Calu3 (cell line): ENCODE measurements at regions not wholly inside any gene's neighbourhood (a gene's known extent, or its start where the extent isn't known, plus 50 kb on each side); places are given as distances from the start of the nearest gene placed in this dataset.

ENCODE experiments used
- BruUV-seq: library from RNA; stranded (reverse); fragments of 400-500 nt; replicated peaks from 2 replicates; lab custom pipeline; 2021; lab: Mats Ljungman, UMichigan
- CTCF ChIA-PET: fragments of 300-600 bp; sonication (Branson Sonifier 250); formaldehyde crosslinking; loops from one replicate; lab custom pipeline; 2022; ENCODE audit warnings: antibody characterized with exemption; lab: Charles Lee
- DNase-seq: peaks from one replicate; pipeline ENCODE4 v3.0.0; 2022
- H3K27ac Mint-ChIP-seq: one replicate; pipeline ENCODE4 v1.8.0; 2022; ENCODE audit warnings: mixed read lengths; ENCODE audit not compliant: unreplicated experiment
- H3K27me3 Mint-ChIP-seq: one replicate; pipeline ENCODE4 v1.8.0; 2022; ENCODE audit warnings: mixed read lengths; ENCODE audit not compliant: unreplicated experiment
- H3K36me3 Mint-ChIP-seq: one replicate; pipeline ENCODE4 v1.8.0; 2022; ENCODE audit warnings: mild to moderate bottlenecking, moderate library complexity, mixed read lengths; ENCODE audit not compliant: insufficient read depth, unreplicated experiment
- H3K4me1 Mint-ChIP-seq: one replicate; pipeline ENCODE4 v1.8.0; 2022; ENCODE audit warnings: mild to moderate bottlenecking, low read depth, mixed read lengths; ENCODE audit not compliant: unreplicated experiment
- H3K4me3 Mint-ChIP-seq: one replicate; pipeline ENCODE4 v1.8.0; 2022; ENCODE audit warnings: mild to moderate bottlenecking, low read depth, moderate library complexity, mixed read lengths; ENCODE audit not compliant: unreplicated experiment
- H3K9me3 Mint-ChIP-seq: one replicate; pipeline ENCODE4 v1.8.0; 2022; ENCODE audit warnings: low read depth, mixed read lengths; ENCODE audit not compliant: unreplicated experiment
- CTCF ChIP-seq: fragments of 200-600 bp; IDR thresholded peaks from one replicate; pipeline ENCODE4 v1.8.0; 2022; ENCODE audit warnings: antibody characterized with exemption; ENCODE audit not compliant: unreplicated experiment
- intact Hi-C: fragments of 100-400 bp; cut with micrococcal nuclease; formaldehyde crosslinking; loops from one replicate; pipeline ENCODE4 v1.10.0; 2022; ENCODE audit not compliant: unreplicated experiment

GRCh38 chr10:125247576-125247975 is 87.2 kb upstream of the CTBP2 start:
- no peak overlapping the region for H3K4me3 Mint-ChIP-seq
- H3K27me3 Mint-ChIP-seq = peaks cover 25% of the 10 kb centered on the region
- no peak for DNase-seq
- H3K4me1 Mint-ChIP-seq = no peaks in the 10 kb centered on the region
- H3K27ac Mint-ChIP-seq = no peak overlapping the region
- H3K9me3 Mint-ChIP-seq = no peaks in the 10 kb centered on the region
- H3K36me3 Mint-ChIP-seq = no peaks in the 10 kb centered on the region
- intact Hi-C loops = no loop called here
- TF ChIP-seq CTCF = no peak
- CTCF ChIA-PET = no interaction called here
- BruUV-seq = no TSS peak

GRCh38 chr10:125243532-125244253 is 83.3 kb upstream of the CTBP2 start:
- no peaks in the 10 kb centered on the region for H3K4me1 Mint-ChIP-seq
- no peak overlapping the region for H3K4me3 Mint-ChIP-seq
- no peak for DNase-seq
- H3K9me3 Mint-ChIP-seq = peaks cover 6% of the 10 kb centered on the region
- CTCF ChIA-PET = no interaction called here
- intact Hi-C loops = no loop called here
- BruUV-seq = no TSS peak
- TF ChIP-seq CTCF = no peak
- no peaks in the 10 kb centered on the region for H3K36me3 Mint-ChIP-seq
- no peak overlapping the region for H3K27ac Mint-ChIP-seq
- peaks cover 22% of the 10 kb centered on the region for H3K27me3 Mint-ChIP-seq

- Mint-ChIP-seq H3K4me3 (no peak overlapping the region), H3K4me1 (no peaks in the 10 kb centered on the region), H3K27me3 (no peaks in the 10 kb centered on the region), H3K9me3 (peaks cover 10% of the 10 kb centered on the region), H3K27ac (no peak overlapping the region), H3K36me3 (no peaks in the 10 kb centered on the region)
- intact Hi-C loops = no loop called here
- TF ChIP-seq CTCF = no peak
- DNase-seq = no peak
- BruUV-seq = no TSS peak
- CTCF ChIA-PET = no interaction called here
Measured at GRCh38 chr10:125238682-125239081, 78.3 kb upstream of the CTBP2 start.

GRCh38 chr10:125236091-125236490 is 75.7 kb upstream of the CTBP2 start:
- Mint-ChIP-seq H3K27me3 (no peaks in the 10 kb centered on the region), H3K4me1 (no peaks in the 10 kb centered on the region), H3K4me3 (no peak overlapping the region), H3K9me3 (peaks cover 10% of the 10 kb centered on the region), H3K27ac (no peak overlapping the region), H3K36me3 (no peaks in the 10 kb centered on the region)
- CTCF ChIA-PET = no interaction called here
- no peak for DNase-seq
- intact Hi-C loops = no loop called here
- no peak for TF ChIP-seq CTCF
- no TSS peak for BruUV-seq
